T-helper 1 cell treated with Interleukin-12 subunit alpha and Interleukin-12 subunit beta and Interleukin-4 antibody, amounts not matched to agents 30 μg/mL and 1 μg/mL, for 36 hours (primary cell): ENCODE measurements at regions not wholly inside any gene's neighbourhood (a gene's known extent, or its start where the extent isn't known, plus 50 kb on each side); places are given as distances from the start of the nearest gene placed in this dataset.

Experiments used
- H3K27ac Mint-ChIP-seq: one replicate; pipeline ENCODE4 v1.8.0; 2021; ENCODE audit warnings: mild to moderate bottlenecking, mixed read lengths
- H3K27me3 Mint-ChIP-seq: one replicate; pipeline ENCODE4 v1.8.0; 2021; ENCODE audit warnings: low read depth, mixed read lengths
- H3K36me3 Mint-ChIP-seq: one replicate; pipeline ENCODE4 v1.8.0; 2021; ENCODE audit warnings: low read depth, mixed read lengths
- H3K4me1 Mint-ChIP-seq: one replicate; pipeline ENCODE4 v1.8.0; 2021; ENCODE audit warnings: low read depth, mixed read lengths
- H3K4me3 Mint-ChIP-seq: one replicate; pipeline ENCODE4 v1.8.0; 2021; ENCODE audit warnings: mild to moderate bottlenecking, moderate library complexity, mixed read lengths
- H3K9me3 Mint-ChIP-seq: one replicate; pipeline ENCODE4 v1.8.0; 2021; ENCODE audit warnings: mixed read lengths

DNA sequence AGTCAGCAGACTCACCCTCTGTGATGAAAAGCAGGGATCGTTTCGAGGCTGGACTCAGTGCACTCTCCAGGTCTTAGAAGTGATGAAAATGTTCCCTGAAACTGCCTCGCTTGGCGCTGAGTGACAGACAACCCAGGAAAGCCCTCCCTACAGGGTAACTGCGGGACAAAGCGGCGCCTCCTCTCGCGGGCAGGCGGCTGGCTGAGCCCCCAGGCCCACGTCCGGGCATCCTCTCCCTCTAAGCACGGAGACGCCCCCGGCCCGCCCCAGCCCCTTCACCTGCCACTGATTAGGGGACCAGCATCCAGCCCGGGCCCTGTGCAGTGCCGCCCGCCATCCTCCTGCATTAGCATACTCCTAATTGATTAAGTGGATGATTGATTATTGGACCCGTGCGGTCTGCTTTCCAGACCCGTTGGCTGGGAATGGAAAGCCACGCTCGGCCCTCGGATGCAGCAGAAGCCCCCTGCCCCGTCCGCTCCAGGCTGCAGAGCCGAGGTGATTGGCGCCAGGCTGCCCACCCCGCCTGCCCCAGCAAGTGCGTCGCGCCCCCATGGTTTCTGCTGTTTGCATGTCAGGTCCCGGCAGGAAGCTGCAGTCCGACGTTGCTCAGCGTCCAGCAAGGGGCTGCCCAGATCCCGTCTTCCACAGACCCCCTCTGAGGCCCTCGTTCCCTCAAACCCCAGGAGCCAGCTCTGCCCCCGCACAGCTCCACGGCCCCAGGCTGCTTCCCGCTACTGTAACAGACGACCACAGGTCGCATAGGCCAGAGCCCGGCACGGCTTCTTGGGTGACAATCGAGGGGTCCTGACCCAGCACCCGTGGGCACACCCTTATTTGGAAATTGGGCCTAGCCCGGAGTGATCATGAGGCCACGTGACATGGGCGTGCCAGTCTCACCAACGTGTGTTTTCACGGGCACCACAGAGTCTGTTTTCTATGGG is 131.6 kb downstream of the DLL1 start:
- no peak overlapping the region for H3K27ac Mint-ChIP-seq
- H3K9me3 Mint-ChIP-seq: no peaks in the 10 kb centered on the region
- H3K4me1 Mint-ChIP-seq: no peaks in the 10 kb centered on the region
- no peak overlapping the region for H3K4me3 Mint-ChIP-seq
- H3K36me3 Mint-ChIP-seq: no peaks in the 10 kb centered on the region
- H3K27me3 Mint-ChIP-seq: no peaks in the 10 kb centered on the region

- H3K9me3 Mint-ChIP-seq: no peaks in the 10 kb centered on the region
- no peaks in the 10 kb centered on the region for H3K27me3 Mint-ChIP-seq
- no peaks in the 10 kb centered on the region for H3K4me1 Mint-ChIP-seq
- no peak overlapping the region for H3K4me3 Mint-ChIP-seq
- H3K27ac Mint-ChIP-seq: no peak overlapping the region
- no peaks in the 10 kb centered on the region for H3K36me3 Mint-ChIP-seq
These were observed 132.4 kb downstream of the DLL1 start for GRCh38 chr6:170158296-170159021.

DNA sequence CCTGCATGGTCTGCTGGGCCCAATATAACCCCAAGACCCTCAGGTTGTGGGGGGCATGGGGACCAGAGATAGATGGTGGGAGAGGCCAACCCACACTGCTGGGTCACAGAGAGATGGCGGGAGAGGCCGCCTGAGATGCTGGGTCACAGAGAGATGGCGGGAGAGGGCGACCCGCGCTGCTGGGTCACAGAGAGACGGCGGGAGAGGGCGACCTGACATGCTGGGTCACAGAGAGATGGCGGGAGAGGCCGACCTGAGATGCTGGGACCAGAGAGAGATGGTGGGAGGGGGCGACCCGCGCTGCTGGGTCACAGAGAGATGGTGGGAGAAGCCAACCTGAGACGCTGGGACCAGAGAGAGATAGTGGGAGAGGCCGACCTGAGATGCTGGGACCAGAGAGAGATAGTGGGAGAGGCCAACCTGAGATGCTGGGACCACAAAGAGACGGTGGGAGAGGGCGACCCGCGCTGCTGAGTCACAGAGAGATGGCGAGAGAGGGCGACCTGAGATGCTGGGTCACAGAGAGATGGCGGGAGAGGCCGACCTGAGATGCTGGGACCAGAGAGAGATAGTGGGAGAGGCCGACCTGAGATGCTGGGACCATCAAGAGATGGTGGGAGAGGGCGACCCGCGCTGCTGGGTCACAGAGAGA is 133.2 kb downstream of the DLL1 start:
- no peak overlapping the region for H3K4me3 Mint-ChIP-seq
- no peaks in the 10 kb centered on the region for H3K27me3 Mint-ChIP-seq
- H3K27ac Mint-ChIP-seq: no peak overlapping the region
- no peaks in the 10 kb centered on the region for H3K9me3 Mint-ChIP-seq
- H3K36me3 Mint-ChIP-seq: no peaks in the 10 kb centered on the region
- H3K4me1 Mint-ChIP-seq: no peaks in the 10 kb centered on the region

DNA sequence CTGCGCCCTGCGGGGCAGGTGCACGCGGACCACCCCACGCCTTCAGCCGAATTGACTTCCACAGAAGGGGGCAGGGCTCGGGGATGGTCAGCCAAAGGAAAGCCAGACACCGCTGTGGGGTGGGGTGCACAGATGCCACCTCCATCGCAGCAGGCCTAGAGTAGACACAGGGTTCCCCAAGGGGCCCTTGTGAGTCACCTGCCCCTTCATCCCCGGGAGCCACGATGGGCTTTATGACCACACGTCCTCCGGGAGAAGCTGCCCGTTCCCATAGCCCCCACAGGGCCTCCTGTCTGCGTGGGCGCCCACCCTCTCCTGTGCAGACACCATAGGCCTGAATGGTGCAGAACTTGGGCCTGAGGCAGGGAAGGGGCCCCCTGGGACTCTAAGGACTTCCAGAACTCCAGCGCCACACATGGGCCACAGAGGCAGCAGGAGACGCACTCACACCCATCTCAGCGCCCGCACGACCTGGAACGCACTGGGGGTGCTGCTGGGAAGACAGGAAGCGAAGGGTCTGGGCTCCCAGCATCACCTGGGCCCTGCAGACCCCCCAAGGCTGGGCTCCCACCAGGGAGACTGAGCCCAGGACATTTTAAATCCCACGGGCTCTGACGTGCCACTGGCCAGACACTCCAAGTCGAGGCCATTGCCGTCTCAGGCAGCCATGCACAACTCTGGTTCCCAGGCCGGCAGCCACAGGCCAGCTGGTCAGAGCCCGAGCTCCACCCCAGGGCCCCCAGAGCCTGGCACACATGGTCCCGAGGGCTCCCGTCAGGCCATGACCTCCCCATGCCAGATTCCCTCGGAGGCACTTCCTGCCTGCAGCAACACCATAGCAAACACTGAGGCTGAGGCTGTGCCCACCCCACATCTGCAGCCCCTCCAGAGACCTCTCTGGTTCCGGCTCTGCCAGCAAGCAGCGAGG is 134.2 kb downstream of the DLL1 start:
- H3K36me3 Mint-ChIP-seq: no peaks in the 10 kb centered on the region
- peaks cover 7% of the 10 kb centered on the region for H3K27me3 Mint-ChIP-seq
- no peaks in the 10 kb centered on the region for H3K4me1 Mint-ChIP-seq
- H3K4me3 Mint-ChIP-seq: no peak overlapping the region
- no peaks in the 10 kb centered on the region for H3K9me3 Mint-ChIP-seq
- no peak overlapping the region for H3K27ac Mint-ChIP-seq

GRCh38 chr6:170155464-170156196 is 135.2 kb downstream of the DLL1 start:
- peaks cover 17% of the 10 kb centered on the region for H3K27me3 Mint-ChIP-seq
- H3K27ac Mint-ChIP-seq: no peak overlapping the region
- no peaks in the 10 kb centered on the region for H3K36me3 Mint-ChIP-seq

GRCh38 chr6:170153436-170154319 is 137.2 kb downstream of the DLL1 start:
- no peaks in the 10 kb centered on the region for H3K36me3 Mint-ChIP-seq
- peaks cover 3% of the 10 kb centered on the region for H3K4me1 Mint-ChIP-seq
- H3K9me3 Mint-ChIP-seq: no peaks in the 10 kb centered on the region
- no peak overlapping the region for H3K4me3 Mint-ChIP-seq
- no peak overlapping the region for H3K27ac Mint-ChIP-seq
- peaks cover 28% of the 10 kb centered on the region for H3K27me3 Mint-ChIP-seq

More at GRCh38 chr6:170155464-170156196, 135.2 kb downstream of the DLL1 start:
- Mint-ChIP-seq H3K4me3 (no peak overlapping the region), H3K9me3 (no peaks in the 10 kb centered on the region), H3K4me1 (no peaks in the 10 kb centered on the region)

DNA sequence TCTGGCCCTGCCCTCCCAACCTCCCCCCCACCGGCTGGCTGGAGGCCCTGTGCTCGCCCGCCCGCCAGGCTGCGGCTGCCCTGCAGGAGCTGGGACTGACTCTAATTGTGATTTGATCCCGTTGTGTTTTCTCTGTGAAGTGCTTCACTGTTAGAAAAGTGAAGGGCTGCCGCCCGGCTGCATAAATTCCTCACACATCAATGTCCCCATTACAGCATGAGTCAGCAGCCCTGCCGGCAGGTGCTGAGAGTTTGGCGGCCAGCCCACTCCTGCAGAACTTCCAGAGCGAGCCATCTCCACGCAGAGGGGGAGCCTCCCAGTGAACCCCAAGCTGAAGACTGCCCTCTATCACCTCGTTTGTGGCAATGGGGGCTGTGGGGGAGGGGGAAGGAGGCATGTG is 137.9 kb downstream of the DLL1 start:
- H3K4me1 Mint-ChIP-seq: peaks cover 10% of the 10 kb centered on the region
- H3K27me3 Mint-ChIP-seq: peaks cover 33% of the 10 kb centered on the region
- no peak overlapping the region for H3K4me3 Mint-ChIP-seq
- H3K9me3 Mint-ChIP-seq: no peaks in the 10 kb centered on the region
- H3K36me3 Mint-ChIP-seq: no peaks in the 10 kb centered on the region
- H3K27ac Mint-ChIP-seq: no peak overlapping the region

GRCh38 chr6:170152124-170152926 is 138.6 kb downstream of the DLL1 start:
- Mint-ChIP-seq H3K27me3 (peaks cover 35% of the 10 kb centered on the region), H3K9me3 (no peaks in the 10 kb centered on the region), H3K27ac (no peak overlapping the region), H3K4me1 (peaks cover 16% of the 10 kb centered on the region), H3K4me3 (no peak overlapping the region), H3K36me3 (no peaks in the 10 kb centered on the region)

DNA sequence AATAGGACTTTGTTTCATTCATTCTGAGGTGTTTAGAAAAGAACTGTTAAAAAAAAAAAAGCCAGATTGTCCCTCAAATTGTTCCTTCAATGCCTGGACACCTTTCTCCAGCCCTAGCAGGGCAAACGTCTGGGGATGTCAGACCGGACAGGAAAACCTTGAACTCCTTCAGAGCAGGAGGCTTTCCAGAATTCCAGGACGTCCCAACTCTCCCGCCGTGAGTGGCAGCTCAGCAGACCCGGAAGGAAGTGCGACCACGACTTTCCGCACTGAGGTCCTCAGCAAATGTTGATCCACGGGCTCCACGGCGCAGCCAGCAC is 139.1 kb downstream of the DLL1 start:
- peaks cover 35% of the 10 kb centered on the region for H3K27me3 Mint-ChIP-seq
- H3K36me3 Mint-ChIP-seq: no peaks in the 10 kb centered on the region
- no peak overlapping the region for H3K4me3 Mint-ChIP-seq
- H3K27ac Mint-ChIP-seq: no peak overlapping the region
- H3K9me3 Mint-ChIP-seq: no peaks in the 10 kb centered on the region
- H3K4me1 Mint-ChIP-seq: peaks cover 18% of the 10 kb centered on the region

- Mint-ChIP-seq H3K4me3 (no peak overlapping the region), H3K4me1 (peaks cover 20% of the 10 kb centered on the region), H3K27ac (no peak overlapping the region), H3K36me3 (no peaks in the 10 kb centered on the region), H3K9me3 (no peaks in the 10 kb centered on the region), H3K27me3 (peaks cover 35% of the 10 kb centered on the region)
These were observed 139.5 kb downstream of the DLL1 start for GRCh38 chr6:170151321-170151771.

- Mint-ChIP-seq H3K27ac (no peak overlapping the region), H3K27me3 (peaks cover 35% of the 10 kb centered on the region), H3K9me3 (peaks cover 2% of the 10 kb centered on the region), H3K4me3 (no peak overlapping the region), H3K36me3 (no peaks in the 10 kb centered on the region), H3K4me1 (peaks cover 20% of the 10 kb centered on the region)
These were observed 140.3 kb downstream of the DLL1 start for GRCh38 chr6:170150590-170150945.
